HepG2 (cell line): ENCODE measurements at regions not wholly inside any gene's neighbourhood (a gene's known extent, or its start where the extent isn't known, plus 50 kb on each side); places are given as distances from the start of the nearest gene placed in this dataset.

Experiments used
- AKAP8 ChIP-seq: sonication (generic); formaldehyde crosslinking; IDR thresholded peaks from 2 replicates; pipeline ENCODE4 v1.5.1; 2020; ENCODE audit warnings: mild to moderate bottlenecking, missing genetic modification reagents
- CEBPG ChIP-seq: IDR thresholded peaks from 2 replicates; pipeline ENCODE4 v1.6.1; 2016
- FOXA3 ChIP-seq: IDR thresholded peaks from 2 replicates; pipeline ENCODE4 v1.6.1; 2016; ENCODE audit warnings: missing genetic modification reagents, missing compliant biosample characterization
- GATAD1 ChIP-seq: IDR thresholded peaks from 2 replicates; pipeline ENCODE4 v1.6.1; 2016; ENCODE audit warnings: missing genetic modification reagents, missing compliant biosample characterization
- IRF2 ChIP-seq: IDR thresholded peaks from 2 replicates; pipeline ENCODE4 v1.6.1; 2018; ENCODE audit warnings: missing genetic modification reagents, missing compliant biosample characterization
- KLF16 ChIP-seq, 2 experiments: sonication (generic) in 1 of 2; formaldehyde crosslinking in 1 of 2; IDR thresholded peaks; 2 replicates each; pipeline versions ENCODE4 v1.6.1 to v1.8.0; 2016 to 2023; ENCODE audit warnings: missing genetic modification reagents in 2 of 2, missing compliant biosample characterization in 1 of 2
- MAFF ChIP-seq: IDR thresholded peaks from 2 replicates; pipeline ENCODE4 v1.6.1; 2011; ENCODE audit warnings: low read depth, low read length, improper control_type of control experiment
- PITX1 ChIP-seq: sonication (generic); formaldehyde crosslinking; IDR thresholded peaks from 2 replicates; pipeline ENCODE4 v1.5.1; 2020; ENCODE audit warnings: mild to moderate bottlenecking, missing genetic modification reagents
- RARA ChIP-seq: IDR thresholded peaks from 2 replicates; pipeline ENCODE4 v1.6.1; 2016; ENCODE audit warnings: missing genetic modification reagents, missing compliant biosample characterization
- SRSF1 ChIP-seq: fragments of 200-400 bp; formaldehyde crosslinking; optimal IDR thresholded peaks from 2 replicates; pipeline ENCODE3; 2017; ENCODE audit warnings: mild to moderate bottlenecking, low read depth, low read length, moderate library complexity
- YEATS4 ChIP-seq: sonication (generic); formaldehyde crosslinking; IDR thresholded peaks from 2 replicates; pipeline ENCODE4 v1.4.0; 2020; ENCODE audit warnings: missing genetic modification reagents, borderline replicate concordance
- ZBTB1 ChIP-seq: sonication (generic); formaldehyde crosslinking; IDR thresholded peaks from 2 replicates; pipeline ENCODE4 v1.4.0; 2020; ENCODE audit warnings: missing genetic modification reagents, borderline replicate concordance
- ZBTB21 ChIP-seq: sonication (generic); formaldehyde crosslinking; IDR thresholded peaks from 2 replicates; pipeline ENCODE4 v1.4.0; 2020; ENCODE audit warnings: missing genetic modification reagents
- ZNF101 ChIP-seq: sonication (generic); formaldehyde crosslinking; IDR thresholded peaks from 2 replicates; pipeline ENCODE4 v1.4.0; 2020; ENCODE audit warnings: mild to moderate bottlenecking, low read depth, missing genetic modification reagents, borderline replicate concordance
- ZNF253 ChIP-seq: sonication (generic); formaldehyde crosslinking; IDR thresholded peaks from 2 replicates; pipeline ENCODE4 v1.8.0; 2022; ENCODE audit warnings: mild to moderate bottlenecking, missing genetic modification reagents, borderline replicate concordance
- ZNF619 ChIP-seq: sonication (generic); formaldehyde crosslinking; IDR thresholded peaks from 2 replicates; pipeline ENCODE4 v1.4.0; 2020; ENCODE audit warnings: mild to moderate bottlenecking, missing genetic modification reagents
- ZSCAN21 ChIP-seq: sonication (generic); formaldehyde crosslinking; IDR thresholded peaks from 2 replicates; pipeline ENCODE4 v1.8.0; 2022; ENCODE audit warnings: mild to moderate bottlenecking, missing genetic modification reagents, moderate library complexity, borderline replicate concordance
- TF ChIP-seq, protein P1 (sequence below): sonication (generic); formaldehyde crosslinking; IDR thresholded peaks from 2 replicates; pipeline ENCODE4 v1.5.0; 2020; ENCODE audit warnings: missing genetic modification reagents
- TF ChIP-seq, protein P2 (sequence below): sonication (generic); formaldehyde crosslinking; IDR thresholded peaks from 2 replicates; pipeline ENCODE4 v1.4.0; 2020; ENCODE audit warnings: missing genetic modification reagents
- TF ChIP-seq, protein P3 (sequence below): sonication (generic); formaldehyde crosslinking; IDR thresholded peaks from 2 replicates; pipeline ENCODE4 v1.5.0; 2020; ENCODE audit warnings: mild to moderate bottlenecking, missing genetic modification reagents, borderline replicate concordance
- TF ChIP-seq, protein P4 (sequence below): sonication (generic); formaldehyde crosslinking; IDR thresholded peaks from 2 replicates; pipeline ENCODE4 v1.4.0; 2020; ENCODE audit warnings: mild to moderate bottlenecking, missing genetic modification reagents, borderline replicate concordance

DNA sequence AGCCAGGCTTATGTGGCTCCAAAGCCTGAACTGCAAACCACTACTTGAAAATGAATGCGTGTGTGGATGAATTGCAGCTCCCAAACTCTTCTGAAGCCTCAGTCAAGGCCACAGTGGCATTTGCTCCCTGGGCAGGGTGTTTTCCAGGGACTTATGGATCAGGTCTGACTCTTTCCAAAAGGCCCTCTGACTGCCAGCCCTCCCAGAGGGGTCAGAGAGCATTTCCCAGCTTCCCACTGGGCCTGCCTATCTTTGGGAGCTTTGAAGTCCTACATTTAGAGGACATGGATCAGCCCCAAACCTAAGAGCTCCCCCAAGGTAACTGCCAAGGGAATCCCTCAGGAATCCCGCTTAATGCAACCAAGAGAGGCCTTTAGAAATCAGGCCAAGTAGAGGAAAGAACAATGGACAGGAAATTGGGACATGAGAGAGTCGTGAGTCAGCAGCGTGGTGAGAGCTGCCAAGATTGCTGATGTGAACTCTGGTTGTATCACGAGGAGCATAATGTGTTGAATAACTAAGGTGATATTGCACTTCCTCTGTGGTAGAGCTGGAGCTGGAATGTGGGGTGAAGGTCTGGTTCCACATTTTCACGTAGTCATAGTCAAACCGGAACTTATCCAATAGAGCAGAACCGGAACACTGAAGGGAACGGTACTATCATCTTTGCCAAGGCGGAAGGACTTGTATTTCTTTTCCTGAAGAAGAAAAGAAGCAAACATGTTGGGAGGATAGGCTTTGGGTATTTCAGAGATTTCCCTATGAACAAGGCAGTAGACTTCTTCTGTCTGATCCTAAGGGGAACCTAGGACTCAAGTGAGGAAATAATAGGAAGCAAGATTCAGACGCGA is 99.4 kb upstream of the JUN start (continued):
- TF ChIP-seq, protein P1, sequence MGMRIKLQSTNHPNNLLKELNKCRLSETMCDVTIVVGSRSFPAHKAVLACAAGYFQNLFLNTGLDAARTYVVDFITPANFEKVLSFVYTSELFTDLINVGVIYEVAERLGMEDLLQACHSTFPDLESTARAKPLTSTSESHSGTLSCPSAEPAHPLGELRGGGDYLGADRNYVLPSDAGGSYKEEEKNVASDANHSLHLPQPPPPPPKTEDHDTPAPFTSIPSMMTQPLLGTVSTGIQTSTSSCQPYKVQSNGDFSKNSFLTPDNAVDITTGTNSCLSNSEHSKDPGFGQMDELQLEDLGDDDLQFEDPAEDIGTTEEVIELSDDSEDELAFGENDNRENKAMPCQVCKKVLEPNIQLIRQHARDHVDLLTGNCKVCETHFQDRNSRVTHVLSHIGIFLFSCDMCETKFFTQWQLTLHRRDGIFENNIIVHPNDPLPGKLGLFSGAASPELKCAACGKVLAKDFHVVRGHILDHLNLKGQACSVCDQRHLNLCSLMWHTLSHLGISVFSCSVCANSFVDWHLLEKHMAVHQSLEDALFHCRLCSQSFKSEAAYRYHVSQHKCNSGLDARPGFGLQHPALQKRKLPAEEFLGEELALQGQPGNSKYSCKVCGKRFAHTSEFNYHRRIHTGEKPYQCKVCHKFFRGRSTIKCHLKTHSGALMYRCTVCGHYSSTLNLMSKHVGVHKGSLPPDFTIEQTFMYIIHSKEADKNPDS (CRISPR knock-in tag): no peak
- TF ChIP-seq ZNF253 (no peak), IRF2 (CRISPR knock-in tag) (peak; percentile 35; the same call in 1 of the 2 replicates), ZNF619 (CRISPR knock-in tag) (no peak), CEBPG (CRISPR knock-in tag) (no peak; the same call in 1 of the 2 replicates), ZNF101 (CRISPR knock-in tag) (no peak), MAFF (peak; percentile 79), ZBTB1 (CRISPR knock-in tag) (no peak), KLF16 (CRISPR knock-in tag; IDR thresholded peaks at IDR 0.05) (peak in 1 of 2 experiments; percentile 54; a peak in 1 of 4 replicates), FOXA3 (0 out of 2 replicates have a peak, but pooled peaks have one; percentile 18), ZBTB21 (CRISPR knock-in tag) (peak; percentile 36; the same call in 1 of the 2 replicates), YEATS4 (no peak), SRSF1 (no peak), PITX1 (CRISPR knock-in tag) (no peak; the same call in 1 of the 2 replicates), AKAP8 (CRISPR knock-in tag) (no peak), ZSCAN21 (CRISPR knock-in tag) (no peak), RARA (peak; percentile 89), GATAD1 (CRISPR knock-in tag) (0 out of 2 replicates have a peak, but pooled peaks have one; percentile 18)
- TF ChIP-seq, protein P2, sequence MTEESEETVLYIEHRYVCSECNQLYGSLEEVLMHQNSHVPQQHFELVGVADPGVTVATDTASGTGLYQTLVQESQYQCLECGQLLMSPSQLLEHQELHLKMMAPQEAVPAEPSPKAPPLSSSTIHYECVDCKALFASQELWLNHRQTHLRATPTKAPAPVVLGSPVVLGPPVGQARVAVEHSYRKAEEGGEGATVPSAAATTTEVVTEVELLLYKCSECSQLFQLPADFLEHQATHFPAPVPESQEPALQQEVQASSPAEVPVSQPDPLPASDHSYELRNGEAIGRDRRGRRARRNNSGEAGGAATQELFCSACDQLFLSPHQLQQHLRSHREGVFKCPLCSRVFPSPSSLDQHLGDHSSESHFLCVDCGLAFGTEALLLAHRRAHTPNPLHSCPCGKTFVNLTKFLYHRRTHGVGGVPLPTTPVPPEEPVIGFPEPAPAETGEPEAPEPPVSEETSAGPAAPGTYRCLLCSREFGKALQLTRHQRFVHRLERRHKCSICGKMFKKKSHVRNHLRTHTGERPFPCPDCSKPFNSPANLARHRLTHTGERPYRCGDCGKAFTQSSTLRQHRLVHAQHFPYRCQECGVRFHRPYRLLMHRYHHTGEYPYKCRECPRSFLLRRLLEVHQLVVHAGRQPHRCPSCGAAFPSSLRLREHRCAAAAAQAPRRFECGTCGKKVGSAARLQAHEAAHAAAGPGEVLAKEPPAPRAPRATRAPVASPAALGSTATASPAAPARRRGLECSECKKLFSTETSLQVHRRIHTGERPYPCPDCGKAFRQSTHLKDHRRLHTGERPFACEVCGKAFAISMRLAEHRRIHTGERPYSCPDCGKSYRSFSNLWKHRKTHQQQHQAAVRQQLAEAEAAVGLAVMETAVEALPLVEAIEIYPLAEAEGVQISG (CRISPR knock-in tag): peak; percentile 27; the same call in 1 of the 2 replicates
- TF ChIP-seq, protein P3, sequence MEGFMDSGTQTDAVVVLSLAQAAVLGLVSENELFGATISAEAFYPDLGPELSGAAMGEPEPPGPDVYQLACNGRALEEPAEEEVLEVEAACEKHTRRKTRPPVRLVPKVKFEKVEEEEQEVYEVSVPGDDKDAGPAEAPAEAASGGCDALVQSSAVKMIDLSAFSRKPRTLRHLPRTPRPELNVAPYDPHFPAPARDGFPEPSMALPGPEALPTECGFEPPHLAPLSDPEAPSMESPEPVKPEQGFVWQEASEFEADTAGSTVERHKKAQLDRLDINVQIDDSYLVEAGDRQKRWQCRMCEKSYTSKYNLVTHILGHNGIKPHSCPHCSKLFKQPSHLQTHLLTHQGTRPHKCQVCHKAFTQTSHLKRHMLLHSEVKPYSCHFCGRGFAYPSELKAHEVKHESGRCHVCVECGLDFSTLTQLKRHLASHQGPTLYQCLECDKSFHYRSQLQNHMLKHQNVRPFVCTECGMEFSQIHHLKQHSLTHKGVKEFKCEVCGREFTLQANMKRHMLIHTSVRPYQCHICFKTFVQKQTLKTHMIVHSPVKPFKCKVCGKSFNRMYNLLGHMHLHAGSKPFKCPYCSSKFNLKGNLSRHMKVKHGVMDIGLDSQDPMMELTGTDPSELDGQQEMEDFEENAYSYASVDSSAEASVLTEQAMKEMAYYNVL: peak; percentile 49
- TF ChIP-seq, protein P4, sequence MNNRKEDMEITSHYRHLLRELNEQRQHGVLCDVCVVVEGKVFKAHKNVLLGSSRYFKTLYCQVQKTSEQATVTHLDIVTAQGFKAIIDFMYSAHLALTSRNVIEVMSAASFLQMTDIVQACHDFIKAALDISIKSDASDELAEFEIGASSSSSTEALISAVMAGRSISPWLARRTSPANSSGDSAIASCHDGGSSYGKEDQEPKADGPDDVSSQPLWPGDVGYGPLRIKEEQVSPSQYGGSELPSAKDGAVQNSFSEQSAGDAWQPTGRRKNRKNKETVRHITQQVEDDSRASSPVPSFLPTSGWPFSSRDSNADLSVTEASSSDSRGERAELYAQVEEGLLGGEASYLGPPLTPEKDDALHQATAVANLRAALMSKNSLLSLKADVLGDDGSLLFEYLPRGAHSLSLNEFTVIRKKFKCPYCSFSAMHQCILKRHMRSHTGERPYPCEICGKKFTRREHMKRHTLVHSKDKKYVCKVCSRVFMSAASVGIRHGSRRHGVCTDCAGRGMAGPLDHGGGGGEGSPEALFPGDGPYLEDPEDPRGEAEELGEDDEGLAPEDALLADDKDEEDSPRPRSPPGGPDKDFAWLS (CRISPR knock-in tag): no peak
